Liver (tissue), 8 donors: ENCODE measurements at regions not wholly inside any gene's neighbourhood (a gene's known extent, or its start where the extent isn't known, plus 50 kb on each side); places are given as distances from the start of the nearest gene placed in this dataset.

Experiments used
- DNase-seq: peaks from one replicate; pipeline ENCODE4 v3.0.0-alpha.2; 2017; ENCODE audit warnings: low spot score
- H3K27ac ChIP-seq, 2 donors: one replicate each; pipeline ENCODE4 v1.7.0; 2013; ENCODE audit warnings: inconsistent platforms in 2 of 2, low read length in 2 of 2, control low read depth in 1 of 2, low read depth in 1 of 2, mild to moderate bottlenecking in 1 of 2
- H3K27me3 ChIP-seq, 4 donors: one replicate each; pipeline versions ENCODE4 v1.6.1 to v1.7.0; 2013; ENCODE audit warnings: low read length in 3 of 4, inconsistent platforms in 1 of 4, mild to moderate bottlenecking in 1 of 4, moderate library complexity in 1 of 4; ENCODE audit not compliant: control insufficient read depth in 4 of 4, insufficient read depth in 4 of 4
- H3K36me3 ChIP-seq, 4 donors: one replicate each; pipeline versions ENCODE4 v1.6.1 to v1.7.0; 2013; ENCODE audit warnings: low read length in 3 of 4, mild to moderate bottlenecking in 3 of 4, low read depth in 1 of 4, moderate library complexity in 1 of 4; ENCODE audit not compliant: control insufficient read depth in 4 of 4, insufficient read depth in 3 of 4
- H3K4me1 ChIP-seq, 4 donors: one replicate each; pipeline versions ENCODE4 v1.6.1 to v1.7.0; 2013; ENCODE audit warnings: low read length in 3 of 4, mild to moderate bottlenecking in 3 of 4, moderate library complexity in 1 of 4; ENCODE audit not compliant: control insufficient read depth in 4 of 4, insufficient read depth in 4 of 4
- H3K4me3 ChIP-seq, 3 donors: one replicate each; pipeline versions ENCODE4 v1.6.1 to v1.7.0; 2013; ENCODE audit warnings: low read length in 3 of 3, control low read depth in 1 of 3, low read depth in 1 of 3, mild to moderate bottlenecking in 1 of 3
- H3K9ac ChIP-seq, 2 donors: one replicate each; pipeline ENCODE4 v1.7.0; 2013; ENCODE audit warnings: low read length in 2 of 2, mild to moderate bottlenecking in 2 of 2, moderate library complexity in 2 of 2, control low read depth in 1 of 2, low read depth in 1 of 2
- H3K9me3 ChIP-seq, 4 donors: one replicate each; pipeline versions ENCODE4 v1.6.1 to v1.7.0; 2013; ENCODE audit warnings: low read length in 3 of 4; ENCODE audit not compliant: control insufficient read depth in 4 of 4
- ATF3 ChIP-seq: IDR thresholded peaks from 2 replicates; pipeline ENCODE4 v1.6.1; 2016; ENCODE audit warnings: antibody characterized with exemption
- CTCF ChIP-seq: fragments of 150-350 bp; IDR thresholded peaks from 2 replicates; pipeline ENCODE4 v1.5.1; 2017; ENCODE audit warnings: improper control_type of control experiment, low read depth, low read length; ENCODE audit not compliant: missing input control
- FOXA1 ChIP-seq: IDR thresholded peaks from 2 replicates; pipeline ENCODE4 v1.6.1; 2016; ENCODE audit warnings: antibody characterized with exemption
- GABPA ChIP-seq, 2 donors: IDR thresholded peaks in 1 of 2; conservative IDR thresholded peaks in 1 of 2; 2 replicates each; pipeline ENCODE4 v1.6.1; 2016; ENCODE audit warnings: antibody characterized with exemption in 2 of 2, mild to moderate bottlenecking in 1 of 2, moderate library complexity in 1 of 2
- HNF4A ChIP-seq, 2 donors: conservative IDR thresholded peaks; 2 replicates each; pipeline ENCODE4 v1.6.1; 2016; ENCODE audit warnings: antibody characterized with exemption in 2 of 2, mild to moderate bottlenecking in 2 of 2
- HNF4G ChIP-seq: IDR thresholded peaks from 2 replicates; pipeline ENCODE4 v1.6.1; 2016; ENCODE audit warnings: antibody characterized with exemption
- JUND ChIP-seq, 2 donors: IDR thresholded peaks; 2 replicates each; pipeline ENCODE4 v1.6.1; 2016; ENCODE audit warnings: antibody characterized with exemption in 2 of 2
- MAX ChIP-seq: IDR thresholded peaks from 2 replicates; pipeline ENCODE4 v1.6.1; 2016; ENCODE audit warnings: antibody characterized with exemption
- NR2F2 ChIP-seq: IDR thresholded peaks from 2 replicates; pipeline ENCODE4 v1.6.1; 2016; ENCODE audit warnings: antibody characterized with exemption
- RAD21 ChIP-seq, 2 donors: IDR thresholded peaks; 2 replicates each; pipeline ENCODE4 v1.6.1; 2016; ENCODE audit warnings: antibody characterized with exemption in 2 of 2, mild to moderate bottlenecking in 2 of 2
- RXRA ChIP-seq, 2 donors: IDR thresholded peaks; 2 replicates each; pipeline ENCODE4 v1.6.1; 2017 to 2018; ENCODE audit warnings: antibody characterized with exemption in 2 of 2, mild to moderate bottlenecking in 1 of 2
- SP1 ChIP-seq: IDR thresholded peaks from 2 replicates; pipeline ENCODE4 v1.6.1; 2018; ENCODE audit warnings: antibody characterized with exemption, mild to moderate bottlenecking
- TAF1 ChIP-seq: conservative IDR thresholded peaks from 2 replicates; pipeline ENCODE4 v1.6.1; 2016; ENCODE audit warnings: antibody characterized with exemption, mild to moderate bottlenecking
- YY1 ChIP-seq: IDR thresholded peaks from 2 replicates; pipeline ENCODE4 v1.6.1; 2016; ENCODE audit warnings: antibody characterized with exemption, mild to moderate bottlenecking
- ZBTB33 ChIP-seq: IDR thresholded peaks from 2 replicates; pipeline ENCODE4 v1.6.1; 2016; ENCODE audit warnings: antibody characterized with exemption
- WGBS: extraction: QIAGEN DNeasy Blood & Tissue Kit; methylation state at CpG from one replicate; pipeline ENCODE4 v1.1.7; 2013; 5-methylcytosine and 5-hydroxymethylcytosine counted together
- donor health status: healthy.
- donor health status: healthy.
- donor health status: healthy.
- donor health status: healthy.
- donor health status: healthy.

GRCh38 chr6:126907996-126908395, 210.5 kb upstream of the RSPO3 start:
- no peaks in the 10 kb centered on the region for H3K4me1 ChIP-seq
- 66% methylated on average over 5 of the region's 5 CpGs for WGBS
- no peak overlapping the region for H3K4me3 ChIP-seq
- DNase-seq, result no peak
- no peak overlapping the region for H3K27ac ChIP-seq
- H3K9ac ChIP-seq, result no peak overlapping the region
- no peaks in the 10 kb centered on the region for H3K9me3 ChIP-seq
- no peak for TF ChIP-seq YY1
- TF ChIP-seq FOXA1, result no peak
- no peak for TF ChIP-seq GABPA (IDR thresholded peaks at IDR 0.05 in 1 of 2, conservative IDR thresholded peaks at IDR 0.05 in 1 of 2)
- TF ChIP-seq HNF4A (conservative IDR thresholded peaks at IDR 0.05), result no peak
- TF ChIP-seq NR2F2, result no peak
- TF ChIP-seq MAX, result no peak
- no peak for TF ChIP-seq TAF1
- TF ChIP-seq RAD21 (IDR thresholded peaks at IDR 0.05), result no peak
- TF ChIP-seq CTCF, result no peak
- TF ChIP-seq ZBTB33, result no peak
- no peak for TF ChIP-seq SP1
- H3K36me3 ChIP-seq, result no peaks in the 10 kb centered on the region
- no peaks in the 10 kb centered on the region for H3K27me3 ChIP-seq

- no peak for DNase-seq
- WGBS, result 54% methylated on average over 3 of the region's 3 CpGs
- no peak for TF ChIP-seq SP1
- Histone ChIP-seq H3K4me1 (no peaks in the 10 kb centered on the region), H3K4me3 (no peak overlapping the region), H3K27ac (no peak overlapping the region), H3K9me3 (no peaks in the 10 kb centered on the region), H3K27me3 (no peaks in the 10 kb centered on the region), H3K36me3 (no peaks in the 10 kb centered on the region), H3K9ac (no peak overlapping the region)
Observed at GRCh38 chr6:126909493-126909892, 209.0 kb upstream of the RSPO3 start.

- Histone ChIP-seq H3K4me1 (no peaks in the 10 kb centered on the region), H3K4me3 (no peak overlapping the region), H3K9ac (no peak overlapping the region), H3K27ac (no peak overlapping the region), H3K36me3 (no peaks in the 10 kb centered on the region), H3K27me3 (no peaks in the 10 kb centered on the region), H3K9me3 (no peaks in the 10 kb centered on the region)
- 36% methylated on average over 1 of the region's 1 CpG for WGBS
- TF ChIP-seq ATF3 (no peak), HNF4G (no peak), RXRA (IDR thresholded peaks at IDR 0.05) (no peak), JUND (IDR thresholded peaks at IDR 0.05) (no peak), ZBTB33 (no peak), RAD21 (IDR thresholded peaks at IDR 0.05) (no peak)
- no peak for DNase-seq
Observed at GRCh38 chr6:126913651-126914050, 204.8 kb upstream of the RSPO3 start.
